Thyroid gland (tissue), 4 donors: ENCODE measurements at regions not wholly inside any gene's neighbourhood (a gene's known extent, or its start where the extent isn't known, plus 50 kb on each side); places are given as distances from the start of the nearest gene placed in this dataset.

Experiments
- DNase-seq, 2 donors: peaks; one replicate each; pipeline ENCODE4 v3.0.0-alpha.2; 2019
- H3K27ac ChIP-seq, 3 donors: fragments of 200-600 bp; sonication (generic); 1 replicate in 2 of 3; 2 replicates in 1 of 3; pipeline ENCODE4 v1.5.1; 2016 to 2019; ENCODE audit warnings: mild to moderate bottlenecking in 1 of 3, moderate library complexity in 1 of 3
- H3K27me3 ChIP-seq: fragments of 200-600 bp; sonication (generic); one replicate; pipeline ENCODE4 v1.5.1; 2019
- H3K36me3 ChIP-seq, 2 donors: fragments of 200-600 bp; sonication (generic); one replicate each; pipeline ENCODE4 v1.5.1; 2016 to 2019
- H3K4me1 ChIP-seq, 2 donors: fragments of 200-600 bp; sonication (generic); one replicate each; pipeline ENCODE4 v1.5.1; 2017 to 2019
- H3K4me3 ChIP-seq, 3 donors: fragments of 200-600 bp; sonication (generic); replicated peaks in 1 of 3; 1 replicate in 2 of 3; 2 replicates in 1 of 3; pipeline ENCODE4 v1.5.1; 2016; ENCODE audit warnings: mild to moderate bottlenecking in 1 of 3
- H3K9me3 ChIP-seq: fragments of 200-600 bp; sonication (generic); one replicate; pipeline ENCODE4 v1.5.1; 2017
- POLR2A ChIP-seq, 2 donors: fragments of 450-650 bp; IDR thresholded peaks; one replicate each; pipeline ENCODE4 v1.6.1; 2017; ENCODE audit warnings: antibody characterized with exemption in 2 of 2, mild to moderate bottlenecking in 2 of 2, moderate library complexity in 1 of 2
- WGBS, 2 donors: methylation state at CpG; one replicate each; pipeline ENCODE4 v1.1.5; 2017; 5-methylcytosine and 5-hydroxymethylcytosine counted together
- intact Hi-C: fragments of 100-400 bp; cut with DNase I; formaldehyde crosslinking; loops from one replicate; pipeline ENCODE4 v1.15.1; 2023
- TF ChIP-seq, protein P1 (sequence below), 6 experiments: fragments of 200-600 bp in 3 of 6; fragments of 450-650 bp in 3 of 6; sonication (generic) in 3 of 6; IDR thresholded peaks; one replicate each; pipeline ENCODE4 v1.5.1; 2016 to 2019; ENCODE audit warnings: antibody characterized with exemption in 6 of 6, mild to moderate bottlenecking in 2 of 6, inconsistent platforms in 1 of 6, moderate library complexity in 1 of 6

- TF ChIP-seq, protein P1, sequence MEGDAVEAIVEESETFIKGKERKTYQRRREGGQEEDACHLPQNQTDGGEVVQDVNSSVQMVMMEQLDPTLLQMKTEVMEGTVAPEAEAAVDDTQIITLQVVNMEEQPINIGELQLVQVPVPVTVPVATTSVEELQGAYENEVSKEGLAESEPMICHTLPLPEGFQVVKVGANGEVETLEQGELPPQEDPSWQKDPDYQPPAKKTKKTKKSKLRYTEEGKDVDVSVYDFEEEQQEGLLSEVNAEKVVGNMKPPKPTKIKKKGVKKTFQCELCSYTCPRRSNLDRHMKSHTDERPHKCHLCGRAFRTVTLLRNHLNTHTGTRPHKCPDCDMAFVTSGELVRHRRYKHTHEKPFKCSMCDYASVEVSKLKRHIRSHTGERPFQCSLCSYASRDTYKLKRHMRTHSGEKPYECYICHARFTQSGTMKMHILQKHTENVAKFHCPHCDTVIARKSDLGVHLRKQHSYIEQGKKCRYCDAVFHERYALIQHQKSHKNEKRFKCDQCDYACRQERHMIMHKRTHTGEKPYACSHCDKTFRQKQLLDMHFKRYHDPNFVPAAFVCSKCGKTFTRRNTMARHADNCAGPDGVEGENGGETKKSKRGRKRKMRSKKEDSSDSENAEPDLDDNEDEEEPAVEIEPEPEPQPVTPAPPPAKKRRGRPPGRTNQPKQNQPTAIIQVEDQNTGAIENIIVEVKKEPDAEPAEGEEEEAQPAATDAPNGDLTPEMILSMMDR (IDR thresholded peaks at IDR 0.05) = no peak
- no peak for TF ChIP-seq POLR2A (IDR thresholded peaks at IDR 0.05)
- H3K4me1 ChIP-seq = no peaks in the 10 kb centered on the region
- intact Hi-C loops = no loop called here
- WGBS, 2 donors = 88 to 91% methylated on average over 4 of the region's 4 CpGs
- no peaks in the 10 kb centered on the region for H3K36me3 ChIP-seq
- no peaks in the 10 kb centered on the region for H3K9me3 ChIP-seq
- DNase-seq = no peak
- no peak overlapping the region for H3K27ac ChIP-seq
- no peaks in the 10 kb centered on the region for H3K27me3 ChIP-seq
- no peak overlapping the region for H3K4me3 ChIP-seq
These were observed 176.4 kb upstream of the DACH1 start for GRCh38 chr13:72043366-72043765.

DNA sequence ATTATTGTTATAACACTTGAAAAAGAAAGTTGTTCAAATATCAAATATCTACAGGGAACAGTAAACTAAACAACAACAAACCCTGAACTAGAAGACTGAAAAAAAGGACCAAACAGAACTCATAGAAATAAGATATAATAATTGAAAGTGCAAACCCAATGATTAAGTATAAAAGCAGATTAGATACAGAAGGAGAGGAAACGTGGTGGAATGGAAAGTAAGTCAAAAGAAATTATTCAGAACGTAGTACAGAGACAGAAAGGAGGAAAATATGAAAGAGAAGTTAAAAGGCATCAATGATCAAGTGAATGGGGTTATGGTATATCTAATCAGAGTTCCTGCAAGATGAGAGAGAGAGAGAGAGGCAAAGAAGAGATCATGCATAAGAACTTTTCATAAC, 174.2 kb upstream of the DACH1 start:
- intact Hi-C loops = no loop called here
- no peak for DNase-seq
- 72 to 80% methylated on average over 2 of the region's 2 CpGs for WGBS, 2 donors
- Histone ChIP-seq H3K36me3 (no peaks in the 10 kb centered on the region), H3K27ac (no peak overlapping the region), H3K9me3 (no peaks in the 10 kb centered on the region), H3K27me3 (no peaks in the 10 kb centered on the region), H3K4me1 (no peaks in the 10 kb centered on the region), H3K4me3 (no peak overlapping the region)
- TF ChIP-seq POLR2A (IDR thresholded peaks at IDR 0.05) = no peak
- TF ChIP-seq, protein P1 (IDR thresholded peaks at IDR 0.05) = no peak

DNA sequence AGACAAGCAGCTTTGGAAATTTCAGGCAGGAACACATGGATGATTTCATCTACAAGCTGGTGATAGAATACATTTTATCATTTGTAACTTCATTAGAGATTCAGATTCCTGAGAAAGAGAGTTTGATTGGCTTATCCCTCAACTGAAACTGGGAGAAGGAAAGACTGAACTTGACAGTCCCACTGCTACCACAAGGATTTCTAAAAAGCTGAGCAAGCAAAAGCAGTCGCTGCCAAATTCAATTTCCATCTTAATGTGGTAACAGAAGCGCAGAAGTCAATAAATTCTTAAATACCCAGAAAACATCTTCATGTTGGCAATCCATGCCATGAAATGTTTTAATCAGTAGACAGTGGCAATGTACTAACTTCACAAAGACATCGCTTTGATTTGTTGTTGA, 172.1 kb upstream of the DACH1 start:
- DNase-seq = no peak
- intact Hi-C loops = no loop called here
- no peak overlapping the region for H3K4me3 ChIP-seq
- no peaks in the 10 kb centered on the region for H3K4me1 ChIP-seq
- TF ChIP-seq, protein P1 (IDR thresholded peaks at IDR 0.05) = no peak
- no peak for TF ChIP-seq POLR2A (IDR thresholded peaks at IDR 0.05)
- WGBS, 2 donors = 92 to 93% methylated on average over 3 of the region's 3 CpGs
- H3K27ac ChIP-seq = no peak overlapping the region
- no peaks in the 10 kb centered on the region for H3K27me3 ChIP-seq
- H3K36me3 ChIP-seq = no peaks in the 10 kb centered on the region
- no peaks in the 10 kb centered on the region for H3K9me3 ChIP-seq

DNA sequence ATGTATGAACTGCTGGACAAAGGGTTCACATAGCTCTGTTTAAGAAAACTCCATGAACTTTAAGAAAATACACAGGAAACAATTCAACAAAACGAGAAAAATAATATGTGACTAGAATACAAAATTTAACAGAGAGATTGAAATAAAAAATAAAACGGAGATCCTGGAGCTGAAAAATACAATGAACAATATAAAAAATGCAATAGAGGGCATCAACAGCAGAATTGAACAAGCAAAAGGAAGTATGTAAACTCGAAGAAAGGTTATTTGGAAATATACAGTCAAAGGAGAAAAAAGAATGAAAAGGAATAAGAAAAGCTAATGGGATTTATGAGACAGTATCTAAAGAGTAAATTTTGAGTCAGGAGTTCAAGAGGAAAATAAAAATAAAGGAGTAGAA, 163.0 kb upstream of the DACH1 start:
- no peaks in the 10 kb centered on the region for H3K36me3 ChIP-seq
- no peak overlapping the region for H3K27ac ChIP-seq
- no peaks in the 10 kb centered on the region for H3K9me3 ChIP-seq
- no peaks in the 10 kb centered on the region for H3K4me1 ChIP-seq
- intact Hi-C loops = no loop called here
- 88 to 93% methylated on average over 3 of the region's 3 CpGs for WGBS, 2 donors
- H3K4me3 ChIP-seq = no peak overlapping the region
- no peaks in the 10 kb centered on the region for H3K27me3 ChIP-seq
- TF ChIP-seq POLR2A (IDR thresholded peaks at IDR 0.05) = no peak
- TF ChIP-seq, protein P1 (IDR thresholded peaks at IDR 0.05) = no peak
- no peak for DNase-seq

DNA sequence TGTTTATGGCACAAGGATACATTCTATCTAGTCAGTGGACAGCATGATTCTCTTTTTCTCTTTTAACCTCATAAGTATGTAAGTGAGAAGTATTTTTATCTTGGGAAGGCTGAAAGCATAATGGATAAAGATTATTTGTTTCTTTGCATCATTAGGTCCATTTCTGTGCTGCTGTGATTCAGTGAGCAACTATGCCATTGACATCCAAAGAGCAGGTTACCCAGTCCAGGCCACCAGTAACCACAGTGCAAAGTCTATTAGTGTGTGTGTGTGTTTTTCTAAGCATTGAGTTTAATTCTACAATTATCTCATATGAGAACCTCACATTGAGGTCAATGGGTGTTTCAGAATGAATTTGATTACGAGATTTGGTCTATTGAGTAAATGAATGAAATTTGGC, 158.8 kb upstream of the DACH1 start:
- no peaks in the 10 kb centered on the region for H3K4me1 ChIP-seq
- no peaks in the 10 kb centered on the region for H3K27me3 ChIP-seq
- intact Hi-C loops = no loop called here
- no peak overlapping the region for H3K4me3 ChIP-seq
- no peaks in the 10 kb centered on the region for H3K9me3 ChIP-seq
- no peak overlapping the region for H3K27ac ChIP-seq
- 92 to 98% methylated on average over 1 of the region's 1 CpG for WGBS, 2 donors
- no peak for DNase-seq
- TF ChIP-seq, protein P1 (IDR thresholded peaks at IDR 0.05) = no peak
- no peak for TF ChIP-seq POLR2A (IDR thresholded peaks at IDR 0.05)
- H3K36me3 ChIP-seq = no peaks in the 10 kb centered on the region
